ENCODE measurements at regions not wholly inside any gene's neighbourhood (a gene's known extent, or its start where the extent isn't known, plus 50 kb on each side); places are given as distances from the start of the nearest gene placed in this dataset.

DNA sequence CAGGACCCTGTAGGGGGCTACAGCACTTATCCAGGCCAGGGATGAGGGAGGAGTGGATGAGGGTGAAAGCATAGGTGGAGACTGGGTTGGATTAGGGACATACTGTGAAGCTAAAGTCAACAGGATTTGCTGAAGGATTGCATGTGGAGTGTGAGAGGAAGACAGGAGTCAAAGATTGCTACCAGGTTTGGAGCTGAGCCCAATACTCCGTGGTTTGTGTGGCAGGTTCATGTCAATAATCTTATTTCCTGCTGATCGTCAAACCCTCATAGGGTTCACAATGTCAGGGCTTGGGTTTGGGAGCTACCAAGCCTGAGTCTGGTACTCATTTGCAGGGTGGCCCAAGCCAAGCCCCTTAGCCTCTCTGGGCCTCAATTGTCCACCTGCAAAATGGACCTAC is 77.1 kb upstream of the PLXNC1 start:
- no peak for DNase-seq

DNA sequence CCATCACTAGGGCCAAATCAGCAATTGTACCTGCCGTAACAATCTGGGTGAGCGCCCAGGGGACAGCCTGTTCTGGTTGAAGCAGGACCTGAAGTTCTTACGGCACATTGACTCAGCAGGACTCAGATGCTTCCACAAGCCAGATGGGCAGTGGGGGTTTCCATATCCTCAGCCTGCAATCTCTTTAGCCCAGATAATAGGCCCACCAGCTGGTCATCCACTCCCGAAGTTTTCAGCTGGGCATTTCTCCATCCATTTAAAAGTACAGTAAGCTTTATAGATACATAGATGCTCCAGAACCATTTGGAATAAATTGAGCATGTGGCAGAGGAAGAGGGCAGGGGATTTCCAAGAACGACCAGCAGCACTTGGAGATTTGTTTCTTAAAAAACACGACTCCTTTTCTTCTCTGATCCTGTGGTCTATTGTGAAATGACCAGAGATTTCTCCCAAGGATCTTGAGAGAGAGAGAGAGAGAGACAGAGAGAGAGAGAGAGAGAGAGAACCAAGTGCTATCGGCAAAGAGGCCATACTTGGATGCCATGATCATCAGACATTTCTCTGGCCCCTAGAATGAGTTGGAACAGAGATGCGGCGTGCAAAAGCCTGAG is 74.8 kb upstream of the PLXNC1 start:
- DNase-seq: no peak

DNA sequence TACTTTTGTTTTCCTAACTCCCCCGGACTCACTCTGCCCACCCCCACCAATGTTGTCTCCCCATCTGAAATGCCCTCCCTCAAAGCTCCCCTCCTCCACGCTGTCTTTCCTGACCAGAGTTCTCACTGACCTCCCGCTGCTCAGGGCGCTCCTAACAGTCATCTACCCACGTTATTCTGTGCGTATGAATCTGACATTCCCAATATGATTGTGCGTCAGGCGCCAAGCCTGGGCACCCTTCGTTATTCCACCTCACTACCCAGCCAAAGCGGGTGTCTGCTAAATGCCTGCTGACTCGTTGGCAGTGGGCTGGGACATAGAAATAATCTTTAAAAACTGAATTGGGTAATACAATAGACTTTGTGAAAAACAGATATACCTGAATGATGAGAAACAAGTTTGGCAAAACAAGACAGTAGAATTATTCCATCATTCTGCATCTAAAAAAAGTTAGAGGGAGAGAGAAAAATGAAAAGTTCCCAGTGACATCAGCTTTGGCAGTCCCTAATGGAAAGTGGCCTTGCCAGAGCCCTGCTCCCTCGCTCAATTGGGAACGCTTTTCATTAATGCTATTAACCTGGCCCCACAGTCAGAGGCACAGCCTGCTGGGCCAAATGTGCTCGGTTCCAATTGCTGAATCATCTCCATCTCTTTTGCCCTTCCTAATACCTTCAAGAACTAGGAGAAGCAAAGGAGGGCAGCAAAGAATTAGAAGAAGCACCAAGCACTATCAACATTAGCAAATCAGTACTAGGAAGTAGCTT is 74.0 kb upstream of the PLXNC1 start:
- no peak for DNase-seq

DNA sequence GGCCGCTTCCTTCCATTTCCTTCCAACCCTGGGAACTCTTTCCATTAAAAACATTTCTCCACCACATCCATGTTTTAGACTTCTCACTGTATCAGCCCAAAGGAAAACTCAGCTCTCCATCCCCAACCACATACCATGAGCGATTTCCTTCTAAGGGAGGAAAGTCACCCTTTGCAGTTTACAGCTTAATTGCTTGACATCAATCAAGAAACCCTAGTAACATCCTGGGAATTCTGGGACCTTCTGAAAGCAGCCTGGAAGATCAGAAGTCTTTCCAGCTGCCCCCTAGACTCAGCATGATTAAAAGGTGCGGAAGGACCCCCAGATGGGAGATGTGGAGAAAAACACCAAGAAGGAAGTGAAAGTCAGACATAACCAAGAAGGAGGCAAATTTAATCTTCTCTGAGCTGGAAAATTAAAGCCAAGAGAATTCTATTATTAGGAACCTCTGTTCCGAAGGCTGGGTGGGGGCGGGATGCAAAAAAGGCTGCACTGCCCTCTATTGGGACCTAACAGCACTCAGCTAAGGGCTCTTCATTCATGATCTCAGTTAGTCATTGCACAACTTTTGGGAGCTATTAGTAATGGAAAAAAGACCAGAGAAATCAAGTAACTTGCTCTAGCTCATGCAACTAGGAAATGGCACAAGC is 73.3 kb upstream of the PLXNC1 start:
- DNase-seq: no peak

DNA sequence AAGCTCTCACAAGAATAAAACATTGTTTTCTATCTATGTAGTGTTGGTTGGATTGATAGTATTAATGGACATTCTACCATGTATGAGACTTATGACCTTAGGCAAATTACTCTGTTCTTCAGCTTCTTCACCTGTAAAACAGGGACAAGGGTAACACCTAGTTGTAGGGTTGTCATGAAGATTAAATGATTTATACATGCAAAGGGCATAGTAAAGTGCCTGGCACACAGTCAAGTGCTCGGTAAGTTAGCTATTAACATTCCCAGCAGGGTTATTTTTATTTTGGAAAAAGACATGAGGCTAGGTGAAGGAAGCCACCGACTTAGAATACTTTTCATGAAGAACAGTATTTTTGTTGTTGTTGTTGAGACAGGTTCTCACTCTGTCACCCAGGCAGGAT is 71.2 kb upstream of the PLXNC1 start:
- no peak for DNase-seq

DNA sequence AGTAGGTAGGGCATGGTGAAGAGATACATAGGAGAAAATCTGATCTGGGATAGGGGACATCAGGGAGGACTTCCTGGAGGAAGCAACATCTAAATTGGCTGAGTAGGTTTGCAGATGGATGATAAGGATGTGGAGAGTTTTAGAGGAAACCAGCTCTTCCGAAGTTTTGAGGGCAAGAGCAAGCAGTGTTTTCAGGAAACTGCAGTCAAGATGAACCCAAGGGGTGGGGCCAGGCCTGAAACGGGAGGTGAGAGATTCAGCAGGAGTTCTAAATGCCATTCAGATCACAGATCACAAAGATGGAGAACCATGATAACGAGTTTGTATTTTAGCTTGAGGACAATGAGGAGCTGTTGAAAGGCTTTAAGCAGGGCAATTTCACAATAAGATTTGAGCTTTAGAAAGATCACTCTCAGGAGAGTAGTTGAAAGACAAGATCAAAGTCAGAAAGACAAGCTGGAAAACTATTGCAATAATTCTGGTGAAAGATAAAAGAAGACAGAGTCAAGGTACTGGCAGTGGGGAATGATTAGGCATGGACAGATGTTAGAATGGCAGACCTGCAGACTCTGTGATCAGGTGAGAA is 70.1 kb upstream of the PLXNC1 start:
- no peak for DNase-seq

DNA sequence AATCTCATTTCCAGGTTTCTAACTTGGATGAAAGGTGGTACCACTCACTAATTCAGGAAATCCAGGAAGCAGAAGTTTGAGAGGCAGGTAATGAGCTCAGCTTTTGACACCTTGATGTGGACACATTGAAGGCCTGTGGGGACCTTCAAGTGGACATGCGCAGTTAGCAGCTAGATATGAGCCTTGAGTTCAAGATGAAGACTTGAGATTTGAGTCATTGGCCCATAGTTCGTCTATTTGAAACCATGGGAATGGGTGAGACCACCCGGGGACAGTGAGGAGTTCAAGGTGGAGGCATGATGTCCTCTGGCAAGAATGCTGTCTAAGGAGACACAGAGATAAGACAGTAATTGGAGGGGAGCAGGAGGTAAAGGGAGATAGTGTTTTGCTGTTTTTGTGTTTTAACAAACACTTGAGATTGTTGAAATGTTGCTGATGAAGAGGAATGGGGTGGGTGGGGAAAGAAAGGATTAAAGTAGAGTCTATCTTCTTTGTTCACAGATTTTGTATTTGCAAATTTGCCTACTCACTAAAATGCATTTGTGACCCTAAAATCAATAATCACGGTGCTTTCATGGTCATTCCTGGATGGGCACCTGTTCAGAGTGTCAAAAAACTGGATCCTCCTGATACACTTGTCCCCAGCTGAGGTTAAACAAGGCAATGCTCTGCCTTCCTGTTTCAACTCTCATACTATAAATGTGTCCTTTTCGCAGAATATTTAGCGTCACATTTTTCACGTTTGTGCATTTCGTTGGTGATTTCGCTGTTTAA is 69.5 kb upstream of the PLXNC1 start:
- DNase-seq: no peak

DNA sequence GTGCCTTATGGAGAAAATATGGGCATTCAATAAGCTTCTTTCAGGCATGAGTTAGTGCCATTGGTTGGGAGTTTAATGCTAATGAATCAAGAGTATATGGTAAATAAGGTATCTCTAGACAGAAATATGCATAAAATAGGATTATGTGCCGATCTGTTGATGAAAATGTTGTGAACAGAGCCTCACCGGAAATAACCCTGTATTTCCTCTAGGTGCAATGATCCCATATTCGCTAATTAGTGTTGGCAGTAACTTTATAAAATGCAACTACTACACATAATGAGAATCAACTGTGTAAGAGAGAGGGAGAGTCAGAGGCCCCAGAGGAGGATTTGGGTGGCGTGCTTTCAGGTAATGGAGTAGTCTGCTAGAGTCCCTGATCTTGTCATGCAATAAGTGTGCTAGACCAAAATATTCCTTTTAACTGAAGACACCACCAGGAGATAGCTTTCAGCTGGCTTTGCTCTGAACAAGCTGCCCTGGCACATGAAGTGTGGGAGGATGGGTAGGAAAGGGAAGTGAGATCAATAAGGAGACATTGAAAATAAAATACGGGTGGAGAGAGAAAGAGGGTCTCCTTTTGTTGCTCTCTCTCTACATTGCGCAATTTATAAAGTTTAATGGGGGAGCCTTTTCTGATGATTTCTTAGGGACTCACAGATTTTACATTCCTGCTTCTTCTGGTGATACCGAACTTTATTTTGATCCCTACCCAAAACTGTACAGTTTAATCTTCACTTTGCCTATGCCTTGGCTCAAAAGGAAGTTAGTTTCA is 68.6 kb upstream of the PLXNC1 start:
- no peak for DNase-seq

DNA sequence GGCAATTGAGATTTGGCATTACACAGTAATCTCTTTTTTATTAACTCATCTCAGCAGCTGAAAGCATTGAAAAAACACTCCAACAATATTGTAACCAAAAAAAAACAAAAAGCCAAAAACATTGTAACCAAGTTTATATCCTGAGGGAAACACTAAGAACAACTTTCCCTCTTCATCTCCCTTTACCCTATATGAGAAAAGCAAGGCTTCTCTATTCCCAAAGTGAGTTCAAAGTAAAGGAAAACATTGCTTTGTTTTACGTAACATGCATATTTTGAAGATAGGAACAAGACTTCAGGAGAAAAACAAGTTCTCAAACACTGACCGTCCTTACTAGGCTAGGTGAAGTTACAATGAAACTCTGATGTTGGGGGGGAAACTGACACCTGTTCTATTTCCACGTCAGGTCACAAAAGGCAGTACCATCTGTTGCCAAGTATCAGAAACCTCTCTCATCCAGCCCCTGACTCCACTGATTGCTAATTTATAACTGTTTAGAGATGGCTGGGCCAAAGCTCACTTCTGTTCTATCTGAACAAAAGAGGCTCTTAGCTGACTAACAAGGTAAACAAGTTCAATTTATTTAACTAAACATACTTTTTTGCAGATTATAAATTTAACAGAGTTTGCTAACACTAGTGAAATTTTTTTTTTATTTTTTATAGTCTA is 67.9 kb upstream of the PLXNC1 start:
- DNase-seq: no peak

DNA sequence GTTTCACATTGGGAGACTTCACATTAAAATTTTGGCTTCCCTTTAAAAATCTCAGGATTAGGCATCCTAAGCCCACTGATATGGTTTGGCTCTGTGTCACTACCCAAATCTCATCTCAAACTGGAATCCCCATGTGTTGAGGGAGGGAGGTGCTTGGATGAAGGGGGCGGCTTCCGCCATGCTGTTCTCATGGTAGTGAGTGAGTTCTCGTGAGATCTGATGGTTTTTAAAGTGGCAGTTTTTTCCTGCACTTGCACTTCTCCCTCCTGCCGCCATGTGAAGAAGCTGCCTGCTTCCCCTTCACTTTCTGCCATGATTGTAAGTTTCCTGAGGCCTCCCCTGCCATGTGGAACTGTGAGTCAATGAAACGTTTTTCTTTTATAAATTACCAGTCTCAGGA is 65.7 kb upstream of the PLXNC1 start:
- DNase-seq: no peak

DNA sequence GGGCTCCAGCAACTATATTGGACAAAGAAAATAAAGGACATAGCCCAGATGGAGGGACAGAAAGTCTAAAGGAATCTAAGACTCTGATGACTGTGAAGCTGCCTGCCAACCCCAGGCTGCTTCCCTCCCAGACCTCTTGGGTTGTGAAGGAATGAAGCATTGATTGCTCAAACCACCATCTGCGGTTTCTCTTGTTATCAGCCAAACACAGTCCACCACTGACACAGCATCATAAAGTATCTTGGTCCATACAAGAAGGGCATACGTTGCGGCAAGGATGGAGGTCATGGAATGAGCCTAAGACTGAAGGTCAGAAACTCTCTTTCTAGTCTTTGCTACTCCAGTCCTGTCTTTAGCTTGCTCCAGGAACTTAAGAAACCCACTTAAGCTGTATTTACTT is 58.5 kb upstream of the PLXNC1 start:
- DNase-seq: no peak

DNA sequence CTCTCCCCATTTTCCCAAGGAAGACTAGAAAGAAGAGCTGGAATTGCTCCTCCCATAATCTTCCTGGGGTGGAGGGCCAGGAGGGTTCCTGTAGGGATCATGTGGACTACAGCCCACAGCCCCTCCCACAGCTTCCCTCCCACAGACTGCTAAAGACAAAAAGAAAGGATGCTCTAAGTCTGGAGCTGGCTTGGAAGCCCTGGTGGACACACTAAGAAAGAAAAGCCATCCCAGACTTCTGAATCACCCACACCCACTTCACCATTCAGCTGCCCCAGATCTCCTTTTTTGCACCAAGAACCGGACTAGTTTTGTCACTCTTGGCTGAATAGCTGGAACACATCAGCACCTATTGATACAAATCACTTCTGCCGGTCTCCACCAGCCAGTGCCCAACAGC is 56.8 kb upstream of the PLXNC1 start:
- no peak for DNase-seq

DNA sequence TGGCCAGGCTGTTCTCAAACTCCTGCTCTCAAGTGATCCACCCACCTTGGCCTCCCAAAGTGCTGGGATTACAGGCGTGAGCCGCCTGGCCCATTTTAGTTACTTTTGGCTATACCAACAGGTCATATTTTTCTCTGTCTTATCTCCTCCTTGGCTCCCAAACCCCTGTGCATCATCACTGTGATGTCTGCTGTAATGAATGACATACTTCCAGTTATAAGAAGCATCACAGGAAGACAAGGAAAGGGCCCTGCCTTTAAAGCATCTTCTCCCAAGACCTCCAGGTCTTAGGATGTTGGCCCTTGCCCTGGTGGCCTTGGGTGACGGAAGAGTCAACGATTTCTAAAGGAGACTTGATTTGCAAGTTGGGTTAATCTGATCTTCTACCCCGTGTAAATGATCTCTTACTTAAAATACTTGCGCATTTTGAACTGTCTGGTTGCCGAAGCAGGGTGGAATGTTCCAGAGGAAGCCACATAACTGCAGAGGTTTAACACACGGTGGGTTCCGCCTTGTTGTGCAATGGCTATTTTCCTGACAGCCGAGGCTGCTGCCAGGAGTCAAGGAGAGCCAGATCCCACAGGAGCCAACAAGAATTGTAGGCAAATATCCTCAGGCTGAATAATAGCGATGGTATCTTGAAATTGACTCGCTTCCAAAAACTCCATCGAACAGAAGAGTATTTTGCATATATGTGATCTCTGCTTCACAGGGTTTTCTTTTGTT is 55.7 kb upstream of the PLXNC1 start:
- no peak for DNase-seq

DNA sequence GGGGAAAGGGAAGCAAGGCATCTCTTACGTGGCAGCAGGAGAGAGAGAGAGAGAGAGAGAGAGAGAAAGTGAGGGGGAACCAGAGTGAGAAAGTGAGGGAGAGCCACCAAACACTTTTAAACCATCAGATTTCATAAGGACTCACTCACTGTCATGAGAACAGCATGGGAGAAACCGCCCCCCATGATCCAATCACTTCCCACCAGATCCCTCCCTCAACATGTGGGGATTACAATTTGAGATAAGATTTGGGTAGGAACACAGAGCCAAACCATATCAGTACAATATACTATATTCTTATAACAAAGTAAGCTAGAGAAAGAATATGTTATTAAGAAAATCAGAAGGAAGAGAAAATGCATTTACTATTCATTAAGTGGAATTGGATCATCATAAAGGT is 53.7 kb upstream of the PLXNC1 start:
- DNase-seq: no peak

DNA sequence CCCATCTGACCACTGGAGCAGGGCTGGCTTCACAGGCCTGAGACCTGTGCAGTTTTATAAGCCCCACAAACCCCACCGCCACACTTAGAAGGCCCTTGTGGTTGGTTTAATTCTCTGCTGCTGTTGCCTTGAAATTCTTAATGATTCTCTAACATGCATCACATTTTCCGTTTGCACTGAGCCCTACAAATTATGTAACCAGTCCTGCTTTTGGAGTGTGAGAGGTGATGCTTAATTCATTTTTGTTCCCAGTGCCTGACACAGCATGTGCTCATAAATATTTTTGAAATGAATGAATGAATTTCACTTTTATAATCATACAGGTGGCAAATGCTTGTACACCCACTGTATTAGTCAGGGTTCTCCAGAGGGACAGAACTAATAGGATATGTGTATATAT is 52.8 kb upstream of the PLXNC1 start:
- no peak for DNase-seq

DNA sequence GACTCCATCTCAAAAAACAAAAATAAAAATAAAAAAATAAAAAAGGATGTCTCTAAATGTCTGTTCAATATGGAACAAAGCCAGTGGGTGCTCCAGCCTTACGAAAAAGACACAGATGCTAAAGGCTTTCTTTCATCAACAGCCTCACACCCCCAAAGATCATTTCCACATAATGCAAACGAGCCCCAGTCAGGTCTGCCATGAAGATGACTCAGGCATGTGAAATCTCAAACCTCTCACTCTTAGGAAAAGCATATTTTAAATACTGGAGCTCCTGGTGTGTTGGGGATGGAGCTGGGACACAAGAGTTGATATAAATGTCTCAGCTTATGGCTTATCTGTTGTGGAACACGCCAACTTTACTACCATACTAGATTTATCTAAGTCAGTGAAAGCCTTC is 49.9 kb upstream of the PLXNC1 start:
- DNase-seq: no peak
